GM18519 (cell line): ENCODE measurements at regions not wholly inside any gene's neighbourhood (a gene's known extent, or its start where the extent isn't known, plus 50 kb on each side); places are given as distances from the start of the nearest gene placed in this dataset.

Experiments
- ATAC-seq: cut with Tn5 transposase; IDR thresholded peaks from one replicate; pipeline ENCODE4 v1.9.1; 2021; ENCODE audit warnings: mild to moderate bottlenecking, moderate library complexity; ENCODE audit not compliant: unreplicated experiment, low FRiP score

- ATAC-seq = no peak
These were observed 228.8 kb downstream of the TGFB2 start for GRCh38 chr1:218573925-218574324.

GRCh38 chr1:218575079-218575478 lies 229.9 kb downstream of the TGFB2 start:
- no peak for ATAC-seq

- ATAC-seq = no peak
These were observed 230.7 kb downstream of the TGFB2 start for GRCh38 chr1:218575856-218576255.

- no peak for ATAC-seq
These were observed 237.5 kb downstream of the TGFB2 start for GRCh38 chr1:218582646-218583045.

DNA sequence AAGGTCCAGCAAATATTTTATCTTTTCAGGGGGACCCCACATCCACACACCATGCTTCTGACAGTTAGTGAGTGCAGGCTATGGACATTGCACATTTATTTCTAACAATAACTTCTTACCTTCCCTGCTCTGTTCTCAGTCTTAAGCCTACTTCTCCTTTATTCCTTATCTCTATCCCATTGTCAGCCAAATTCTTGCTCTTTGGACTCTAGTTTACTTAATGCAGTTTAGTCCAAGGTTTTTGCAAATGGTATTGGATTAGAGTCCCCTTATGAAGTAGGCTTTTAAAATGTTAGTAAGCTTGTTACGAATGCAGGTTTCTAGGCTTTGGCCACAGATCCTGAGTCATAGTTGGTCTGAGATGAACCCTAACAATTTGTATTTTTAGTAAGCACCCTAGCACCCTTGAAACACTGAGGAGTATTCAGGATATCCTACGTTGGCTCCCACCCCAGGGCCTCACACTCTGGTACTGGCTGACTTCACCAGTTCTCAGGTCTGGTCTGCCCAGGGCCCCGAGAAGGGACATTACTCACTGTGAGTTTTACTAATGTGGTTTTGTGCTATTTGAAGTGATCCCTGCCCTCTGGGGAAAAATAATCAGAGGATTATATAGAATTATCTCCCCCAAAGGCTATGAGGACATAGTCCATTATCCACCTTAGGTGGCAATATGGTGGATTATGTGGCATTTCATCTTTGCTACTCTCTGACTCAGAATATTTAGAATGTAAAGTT lies 239.5 kb downstream of the TGFB2 start:
- no peak for ATAC-seq

DNA sequence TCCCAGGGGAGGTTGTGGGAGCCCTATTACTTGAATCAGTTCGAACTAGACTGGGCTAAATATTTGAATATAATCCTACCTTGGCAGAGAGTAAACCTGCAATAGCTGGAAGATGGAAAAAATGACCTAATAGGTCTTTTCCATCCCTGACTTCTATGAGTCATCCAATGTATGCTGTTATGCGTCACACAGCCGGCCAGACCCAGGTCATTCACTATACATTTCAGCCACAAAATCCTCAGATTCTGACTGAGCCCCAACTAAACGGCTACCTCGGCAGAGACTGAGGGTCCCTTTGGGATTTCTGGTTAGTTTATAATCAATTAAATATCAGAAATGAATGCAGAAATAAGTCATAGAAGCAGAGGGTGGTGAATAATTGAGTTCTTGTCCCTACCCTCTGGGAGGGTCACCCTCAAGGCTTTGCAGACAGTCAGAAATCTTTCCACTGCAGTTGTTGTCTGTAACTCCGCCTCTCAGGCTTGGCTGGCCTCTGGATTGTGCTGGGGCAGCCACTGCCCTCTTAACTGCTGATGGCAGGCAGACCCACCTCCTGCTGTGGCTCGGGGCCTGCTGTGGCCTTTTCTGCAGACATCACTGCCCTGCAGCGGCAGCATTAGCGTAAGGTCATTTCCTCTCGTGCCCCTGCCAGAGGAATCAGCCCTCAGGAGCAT lies 240.5 kb downstream of the TGFB2 start:
- no peak for ATAC-seq

DNA sequence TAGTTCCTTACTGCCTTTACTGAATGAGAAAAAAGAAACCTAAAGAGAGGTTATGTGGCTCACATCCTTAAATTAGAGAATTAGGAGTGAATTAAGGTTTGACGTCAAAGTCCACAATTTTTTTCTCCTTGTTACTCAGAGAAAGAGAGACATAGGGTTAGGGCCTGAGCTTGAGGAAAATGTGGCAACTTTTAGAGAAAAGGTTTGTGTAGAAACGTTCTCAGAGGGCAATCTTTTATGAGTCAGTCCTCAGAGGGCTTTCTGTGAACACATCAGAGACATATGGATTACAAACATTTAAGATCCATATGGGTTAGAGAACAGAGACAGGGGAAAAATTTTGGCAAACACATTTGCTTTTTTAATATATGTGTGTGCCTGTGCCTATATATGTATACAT lies 242.8 kb downstream of the TGFB2 start:
- no peak for ATAC-seq

DNA sequence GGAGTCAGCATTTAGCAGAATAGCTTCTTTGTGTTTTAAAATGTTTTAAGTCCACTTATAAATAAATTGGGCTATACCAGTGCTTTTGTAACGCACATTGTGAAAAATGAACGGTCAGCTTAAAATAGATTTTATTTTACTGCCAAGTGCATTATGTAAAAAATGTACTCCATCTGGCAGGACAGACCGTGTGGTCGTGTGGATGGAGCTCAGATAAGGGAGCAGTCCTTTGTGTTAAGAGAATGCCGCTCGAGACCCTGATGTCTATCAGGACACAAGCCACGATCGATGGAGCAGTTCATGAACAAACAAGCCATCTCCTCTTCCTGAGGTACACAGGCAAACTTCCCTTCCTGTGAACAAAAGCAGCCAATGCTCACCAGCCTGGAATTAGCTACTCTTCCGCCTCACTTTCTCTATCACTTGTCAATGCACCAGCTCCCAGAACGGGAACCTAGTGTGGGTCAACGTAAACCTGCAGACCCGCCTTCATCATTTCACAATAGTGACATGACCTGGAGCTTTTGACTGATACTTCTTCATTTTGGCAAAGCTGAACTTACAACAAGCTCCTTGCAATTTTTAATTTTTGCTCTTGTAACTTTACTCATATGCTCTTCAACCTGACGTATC lies 243.5 kb downstream of the TGFB2 start:
- ATAC-seq = no peak

- ATAC-seq = no peak
These were observed 244.4 kb downstream of the TGFB2 start for GRCh38 chr1:218589487-218589886.

- ATAC-seq = no peak
These were observed 246.8 kb downstream of the TGFB2 start for GRCh38 chr1:218591966-218592365.

GRCh38 chr1:218592688-218593087 lies 247.6 kb downstream of the TGFB2 start:
- no peak for ATAC-seq

DNA sequence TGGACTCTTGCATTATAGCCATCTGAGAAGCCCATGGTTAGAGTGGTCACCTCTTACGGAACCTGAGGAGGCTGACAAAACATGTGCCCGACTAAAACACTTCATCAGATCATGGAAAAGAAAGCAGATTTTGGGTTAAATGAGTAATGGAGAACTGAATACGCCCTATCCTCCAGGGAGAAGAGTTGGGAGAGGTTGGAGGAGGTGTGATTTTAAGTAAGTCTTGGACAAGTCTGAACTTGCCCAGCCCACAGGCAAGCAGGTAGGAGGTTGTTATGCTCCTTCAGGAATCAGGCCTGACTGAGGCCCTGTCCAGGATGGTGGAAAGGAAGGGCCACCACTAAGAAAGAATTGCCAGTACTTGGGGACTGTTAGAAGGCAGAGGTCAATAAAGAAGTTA lies 255.8 kb downstream of the TGFB2 start:
- no peak for ATAC-seq

- no peak for ATAC-seq
These were observed 259.1 kb downstream of the TGFB2 start for GRCh38 chr1:218604217-218604616.

DNA sequence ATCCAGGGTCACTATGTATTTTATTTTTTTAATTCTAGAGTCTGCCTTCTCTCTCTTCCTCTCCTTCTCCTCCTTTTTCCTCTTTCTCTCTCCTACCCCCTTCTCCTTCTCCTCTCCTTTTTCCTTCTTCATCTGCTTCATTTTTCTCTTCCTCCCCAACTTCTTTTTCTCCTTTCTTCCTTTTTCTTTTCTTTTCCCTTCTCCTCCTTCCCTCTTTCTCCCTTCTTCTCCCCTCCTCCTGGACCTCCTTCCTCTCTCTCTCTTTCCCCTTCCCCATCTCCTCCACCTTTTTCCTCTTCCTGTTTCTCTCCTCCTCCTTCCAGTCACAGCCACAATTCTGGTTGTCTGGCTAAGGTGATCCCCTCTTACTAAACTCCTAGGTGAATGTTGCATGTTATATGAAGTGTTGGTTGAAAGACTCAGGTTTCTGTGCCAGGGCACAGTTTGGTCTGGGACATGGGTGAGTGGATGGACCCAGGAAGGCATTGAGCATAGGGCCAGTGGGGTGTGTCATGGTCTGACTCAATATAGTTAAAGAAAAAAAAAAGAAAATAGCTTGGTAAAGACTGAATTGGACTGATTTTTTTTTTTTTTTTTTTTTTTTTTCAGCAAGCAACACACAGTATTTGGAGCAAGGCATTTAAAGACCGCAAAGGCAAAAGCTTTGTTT lies 266.9 kb downstream of the TGFB2 start:
- ATAC-seq = no peak

GRCh38 chr1:218613105-218613504 lies 268.0 kb downstream of the TGFB2 start:
- ATAC-seq = no peak

DNA sequence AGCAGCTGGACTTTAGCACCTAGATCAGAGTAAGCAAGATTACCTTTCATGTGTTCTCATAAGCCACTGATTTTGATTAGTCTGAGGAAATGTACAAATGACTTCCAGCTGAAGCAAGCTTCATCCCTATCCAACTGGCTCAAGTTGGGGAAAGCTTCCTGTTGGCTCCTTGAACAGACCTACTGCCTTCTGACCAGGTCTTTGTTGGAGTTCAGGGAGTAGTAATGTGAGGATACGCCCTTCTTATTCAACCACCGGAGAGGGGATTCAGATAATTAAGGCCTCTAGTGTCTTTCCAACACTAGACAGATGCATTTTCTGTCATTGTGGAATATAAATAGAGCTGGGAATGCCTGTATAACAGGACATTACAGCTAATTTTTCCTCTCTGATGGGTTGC lies 268.9 kb downstream of the TGFB2 start:
- ATAC-seq = no peak

DNA sequence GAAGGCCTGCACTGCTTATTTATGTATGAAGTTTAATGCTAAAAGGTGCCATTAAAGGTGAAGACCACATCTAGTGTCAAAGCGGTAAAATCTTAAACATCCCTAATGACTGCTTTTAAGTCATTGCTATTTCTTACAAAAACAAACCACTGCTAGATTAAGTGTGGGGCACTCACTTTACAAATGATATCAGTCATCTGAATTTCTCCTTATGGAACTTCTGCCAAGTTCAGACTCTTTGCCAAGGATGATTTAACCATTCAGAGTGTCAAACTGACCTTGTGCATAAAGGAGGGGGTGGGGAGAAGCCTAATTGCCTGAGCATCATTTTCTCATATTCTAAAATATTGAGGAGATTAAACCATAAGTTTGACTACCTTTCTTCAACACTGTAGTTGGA lies 271.5 kb downstream of the TGFB2 start:
- no peak for ATAC-seq

GRCh38 chr1:218617986-218618385 lies 272.9 kb downstream of the TGFB2 start:
- ATAC-seq = no peak

DNA sequence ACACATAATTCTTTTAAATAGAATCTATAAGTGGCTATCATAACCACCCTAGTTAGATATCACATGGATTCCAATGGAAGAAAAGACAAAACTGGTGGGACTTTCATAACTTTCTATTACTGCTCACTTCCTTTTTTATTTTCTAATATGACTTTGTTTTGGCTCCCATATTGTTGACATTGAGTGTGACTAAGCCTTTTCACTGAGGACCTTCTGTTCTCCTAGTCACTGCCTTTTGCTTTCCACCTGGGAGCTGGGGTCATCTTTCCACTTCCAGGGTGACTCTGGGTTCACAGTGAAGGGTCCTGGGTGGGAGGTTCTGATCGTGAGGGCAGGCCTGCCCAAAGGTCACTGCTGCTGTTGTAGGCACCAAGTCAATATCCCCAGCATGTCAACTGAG lies 275.8 kb downstream of the TGFB2 start:
- ATAC-seq = no peak

GRCh38 chr1:218624052-218624451 lies 278.9 kb downstream of the TGFB2 start:
- ATAC-seq = no peak

- ATAC-seq = no peak
These were observed 280.3 kb downstream of the TGFB2 start for GRCh38 chr1:218625393-218625792.
